GM12875 (cell line): ENCODE measurements at regions not wholly inside any gene's neighbourhood (a gene's known extent, or its start where the extent isn't known, plus 50 kb on each side); places are given as distances from the start of the nearest gene placed in this dataset.

Source experiments
- H3K4me3 ChIP-seq: one replicate; pipeline ENCODE4 v1.5.1; 2011; ENCODE audit warnings: low read depth, low read length, control low read depth
- CTCF ChIP-seq: IDR thresholded peaks from 2 replicates; pipeline ENCODE4 v1.5.1; 2011; ENCODE audit warnings: low read depth, mild to moderate bottlenecking, control low read depth, inconsistent platforms, low read length, moderate library complexity, borderline replicate concordance; ENCODE audit not compliant: insufficient read depth

DNA sequence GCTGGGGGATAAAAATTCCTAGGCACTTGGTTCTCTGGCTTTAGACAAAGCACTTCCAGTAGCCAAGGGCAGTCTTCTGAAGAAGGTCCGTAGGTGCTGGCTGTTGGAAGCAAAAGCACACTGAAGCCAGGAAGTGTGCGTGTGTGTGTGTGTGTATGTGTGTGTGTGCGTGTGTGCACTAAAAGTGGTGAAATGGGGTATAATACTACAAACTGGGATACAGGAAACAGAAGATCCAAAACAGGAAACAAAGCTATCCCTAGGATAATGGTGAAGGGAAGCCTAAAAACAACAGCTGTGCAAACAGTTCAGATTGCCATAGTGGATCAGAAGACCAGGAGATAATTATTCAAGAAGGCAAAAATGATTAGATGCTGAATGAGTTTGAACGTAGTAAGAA, 103.4 kb downstream of the IL20RB start:
- no peak overlapping the region for H3K4me3 ChIP-seq
- no peak for TF ChIP-seq CTCF

DNA sequence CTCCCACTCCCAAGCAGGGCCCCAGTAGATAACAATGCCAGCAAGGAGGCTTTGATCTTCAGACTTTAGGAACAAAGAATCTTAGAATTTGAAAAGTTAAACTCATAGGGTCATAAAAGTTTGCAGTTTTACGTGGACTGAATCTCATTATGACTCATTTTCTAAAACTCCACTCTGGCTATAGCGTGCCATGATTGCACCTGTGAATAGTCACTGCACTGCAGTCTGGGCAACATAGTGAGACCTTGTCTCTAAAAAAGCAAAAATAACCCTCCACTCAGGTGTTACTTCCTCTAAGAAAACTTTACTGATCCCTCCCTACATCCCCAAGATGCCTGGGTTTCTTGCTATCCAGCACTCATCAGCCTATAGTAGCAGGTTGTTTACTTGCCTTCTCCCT, 104.5 kb downstream of the IL20RB start:
- TF ChIP-seq CTCF = no peak
- H3K4me3 ChIP-seq = no peak overlapping the region

DNA sequence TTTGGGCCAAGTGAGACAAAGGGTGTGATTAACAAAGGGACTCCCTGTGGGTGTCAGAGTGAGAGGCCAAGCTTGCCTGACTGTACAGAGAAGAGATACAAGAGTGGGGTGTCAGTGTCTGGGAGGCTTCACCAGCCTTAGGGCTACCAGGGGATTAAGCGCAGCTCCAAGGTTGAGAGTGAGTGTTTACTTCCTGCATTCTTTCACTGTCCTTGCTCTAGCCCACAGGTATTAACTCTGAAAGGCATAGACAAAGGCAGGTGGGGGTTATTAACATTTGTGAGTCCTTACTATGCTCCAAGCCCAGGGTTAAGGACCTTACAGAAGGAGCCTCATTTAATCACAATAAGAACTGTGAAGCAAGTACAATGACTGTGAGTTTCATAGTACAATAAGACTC, 107.6 kb downstream of the IL20RB start:
- no peak overlapping the region for H3K4me3 ChIP-seq
- TF ChIP-seq CTCF = no peak

DNA sequence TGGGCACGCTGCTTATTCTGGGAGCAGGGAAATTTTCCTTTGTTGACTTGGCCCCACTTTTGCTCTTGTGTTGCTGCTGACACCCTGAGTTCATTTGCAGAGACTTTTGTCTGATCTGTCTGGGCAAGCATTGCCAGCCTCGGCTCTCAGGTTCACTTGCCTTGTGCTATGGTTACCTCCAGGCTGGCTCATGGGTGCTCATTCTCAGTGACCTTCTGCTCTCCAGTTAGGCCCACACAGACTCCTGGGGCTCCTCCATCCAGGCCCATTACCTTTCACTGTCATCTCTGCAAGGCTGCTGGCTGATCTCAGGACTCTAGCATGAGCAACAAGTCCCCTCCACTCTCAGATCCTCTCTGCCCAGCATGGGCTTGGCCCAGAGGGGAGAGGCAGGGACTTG, 108.3 kb downstream of the IL20RB start:
- no peak for TF ChIP-seq CTCF
- no peak overlapping the region for H3K4me3 ChIP-seq

DNA sequence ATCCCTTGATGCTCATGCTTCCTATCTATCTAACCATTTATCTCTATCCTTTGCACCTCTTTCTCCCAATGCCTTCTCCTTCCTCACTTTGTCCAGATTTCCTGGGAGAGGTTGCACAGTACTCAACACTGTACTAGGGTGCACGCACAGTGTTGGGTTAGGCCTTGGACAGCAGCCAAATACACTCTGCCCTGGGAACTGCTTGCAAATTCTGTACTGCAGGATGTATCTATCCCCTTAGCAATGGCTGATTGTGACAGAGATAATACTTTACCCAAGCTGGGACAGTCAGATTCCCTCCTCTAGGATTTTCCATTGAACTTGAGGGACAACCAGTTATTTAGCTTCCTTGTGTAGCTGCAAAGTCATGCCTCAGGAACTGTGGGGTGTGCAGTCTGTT, 113.3 kb downstream of the IL20RB start:
- no peak overlapping the region for H3K4me3 ChIP-seq
- no peak for TF ChIP-seq CTCF

DNA sequence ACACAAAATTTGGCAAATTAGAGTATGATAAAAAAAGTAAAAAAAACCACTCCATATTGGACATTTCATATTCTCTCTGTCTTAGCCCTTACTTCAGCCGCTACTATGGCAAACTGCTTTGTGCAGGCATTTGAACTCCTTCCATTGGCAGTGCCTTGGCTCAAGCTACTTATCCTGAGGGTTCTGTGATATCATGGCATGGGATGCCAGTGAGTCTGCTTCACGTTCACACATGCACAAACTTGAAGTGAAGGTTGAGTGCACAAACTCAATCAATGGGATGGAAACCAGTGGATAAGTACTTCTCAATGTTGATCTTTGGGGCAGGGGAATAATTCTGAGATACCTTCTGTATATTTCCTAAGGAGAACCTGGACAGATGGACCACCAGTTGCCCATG, 117.2 kb downstream of the IL20RB start:
- TF ChIP-seq CTCF = no peak
- no peak overlapping the region for H3K4me3 ChIP-seq

- TF ChIP-seq CTCF = no peak
- H3K4me3 ChIP-seq = no peak overlapping the region
Measured at GRCh38 chr3:137078040-137078439, 120.3 kb downstream of the IL20RB start.
